Stimulated activated CD4-positive, alpha-beta T cell treated with anti-CD3 and anti-CD28 coated beads, Interleukin-4, amount 100 ng/mL, for 48 hours (primary cell): ENCODE measurements at regions not wholly inside any gene's neighbourhood (a gene's known extent, or its start where the extent isn't known, plus 50 kb on each side); places are given as distances from the start of the nearest gene placed in this dataset.
"Not testable (repeated sequence)": the region's sequence is repeated elsewhere in the genome, so short reads cannot be mapped to it uniquely, and the experiment has no call there.

Source experiments
- DNase-seq, 2 donors: peaks; one replicate each; pipeline ENCODE4 v3.0.0-alpha.2; 2020; ENCODE audit warnings: low read depth in 2 of 2

DNA sequence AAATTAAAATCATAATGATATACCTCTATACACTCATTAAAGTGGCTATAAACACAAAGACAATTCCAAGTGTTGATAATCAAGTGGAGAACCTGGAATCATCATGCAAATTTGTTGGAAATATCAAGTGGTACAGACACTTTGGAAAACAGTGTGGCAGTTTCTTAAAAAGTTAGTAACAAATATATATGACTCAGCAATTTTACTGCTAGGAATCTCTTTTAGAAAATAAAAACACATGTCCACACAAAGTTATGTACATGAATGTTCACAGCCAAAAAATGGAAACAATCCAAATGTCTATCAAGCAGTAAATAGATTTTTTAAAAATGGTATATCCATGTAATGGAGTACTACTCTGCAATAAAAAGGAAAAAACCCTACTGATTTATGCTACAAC, 375.6 kb downstream of the HLX start:
- DNase-seq = no peak

DNA sequence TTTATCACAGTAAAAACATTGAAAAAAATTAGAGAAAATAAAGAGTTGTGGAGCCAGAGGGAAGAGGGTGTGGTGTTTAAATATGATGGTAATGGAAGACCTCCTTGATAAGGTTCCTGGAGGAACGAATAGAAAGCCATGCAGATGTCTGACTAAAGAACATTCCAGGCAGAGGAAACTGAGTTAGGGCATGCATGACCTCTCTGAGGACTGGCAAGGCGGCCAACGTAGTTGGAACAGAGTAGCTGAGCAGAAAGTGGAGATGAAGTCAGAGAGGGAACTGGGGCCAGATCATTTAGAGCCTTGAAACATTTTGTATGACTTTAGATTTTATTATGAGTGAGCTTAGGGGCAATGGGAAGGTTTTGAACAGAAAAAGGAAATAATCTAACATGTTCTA, 377.5 kb downstream of the HLX start:
- DNase-seq = no peak

- DNase-seq = not testable (repeated sequence)
Observed at GRCh38 chr1:221257548-221257947, 378.3 kb downstream of the HLX start.

DNA sequence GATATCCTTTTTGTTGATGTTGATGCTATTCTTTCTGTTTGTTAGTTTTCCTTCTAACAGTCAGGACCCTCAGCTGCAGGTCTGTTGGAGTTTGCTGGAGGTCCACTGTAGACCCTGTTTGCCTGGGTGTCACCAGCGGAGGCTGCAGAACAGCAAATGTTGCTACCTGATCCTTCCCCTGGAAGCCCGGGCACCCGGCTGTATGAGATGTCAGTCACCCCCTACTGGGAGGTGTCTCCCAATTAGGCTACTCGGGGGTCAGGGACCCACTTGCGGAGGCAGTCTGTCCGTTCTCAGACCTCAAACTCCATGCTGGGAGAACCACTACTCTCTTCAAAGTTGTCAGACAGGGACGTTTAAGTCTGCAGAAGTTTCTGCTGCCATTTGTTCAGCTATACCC, 383.4 kb downstream of the HLX start:
- not testable (repeated sequence) for DNase-seq

GRCh38 chr1:221263831-221264767, 384.9 kb downstream of the HLX start:
- peak; percentile 6 to 36 for DNase-seq

DNA sequence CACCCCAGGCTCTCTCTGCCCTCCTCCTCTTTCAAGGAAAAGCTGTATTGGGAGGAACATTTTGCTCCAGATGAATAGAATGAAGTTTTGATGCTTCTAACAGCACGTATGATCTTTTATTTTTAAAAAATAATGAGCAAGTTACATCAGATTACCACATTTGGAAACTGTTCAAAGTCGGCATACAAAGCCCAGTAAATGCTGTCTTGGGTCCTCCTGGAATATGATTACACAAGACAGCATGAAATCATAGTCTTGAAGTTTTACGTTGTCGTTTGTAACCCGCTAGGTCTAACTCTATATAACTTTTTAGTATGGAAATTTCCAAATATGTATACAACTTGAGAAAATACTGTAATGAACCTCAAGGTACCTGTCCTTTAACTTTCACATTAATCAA, 385.6 kb downstream of the HLX start:
- no peak for DNase-seq

GRCh38 chr1:221268295-221268694, 389.1 kb downstream of the HLX start:
- DNase-seq = no peak

- DNase-seq = no peak
Observed at GRCh38 chr1:221271701-221272100, 392.5 kb downstream of the HLX start.

DNA sequence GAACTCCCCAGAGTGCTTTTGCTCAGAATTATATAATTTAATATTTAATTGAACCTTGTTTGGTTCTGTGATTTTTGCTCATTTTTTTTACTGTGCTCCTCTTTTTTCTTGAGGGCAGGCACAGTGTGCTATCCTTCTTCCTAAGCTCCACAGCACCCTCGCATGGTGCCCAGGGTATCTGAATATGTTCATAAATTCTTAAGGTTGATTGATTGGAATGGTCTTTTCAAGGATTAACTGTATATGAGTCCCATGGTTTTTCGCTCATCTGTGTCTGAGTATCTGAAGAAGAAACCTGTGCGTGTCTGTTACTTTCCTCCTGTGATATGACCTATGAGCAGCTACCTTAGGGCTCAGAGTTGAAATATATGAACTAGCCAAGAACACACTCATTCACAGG, 393.7 kb downstream of the HLX start:
- DNase-seq = no peak

DNA sequence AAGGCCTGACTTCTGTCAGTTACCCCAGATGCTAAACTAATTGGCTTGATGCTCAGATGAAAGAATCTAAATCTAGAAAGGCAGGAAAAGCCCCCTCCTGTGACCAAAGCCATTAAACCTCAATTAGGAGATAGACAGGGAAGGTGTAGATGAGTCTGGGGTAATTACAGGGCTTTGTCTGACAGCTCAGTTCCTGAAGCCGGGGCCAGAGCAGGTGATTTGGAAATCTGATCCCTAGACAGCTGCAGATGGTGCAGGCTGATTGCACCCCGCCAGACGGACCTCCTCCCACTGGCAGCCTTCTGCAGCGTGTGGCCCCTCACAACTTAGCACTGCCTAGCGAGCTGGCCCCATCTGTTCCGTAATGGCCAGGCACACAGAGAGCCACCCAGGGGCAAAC, 395.1 kb downstream of the HLX start:
- no peak for DNase-seq

DNA sequence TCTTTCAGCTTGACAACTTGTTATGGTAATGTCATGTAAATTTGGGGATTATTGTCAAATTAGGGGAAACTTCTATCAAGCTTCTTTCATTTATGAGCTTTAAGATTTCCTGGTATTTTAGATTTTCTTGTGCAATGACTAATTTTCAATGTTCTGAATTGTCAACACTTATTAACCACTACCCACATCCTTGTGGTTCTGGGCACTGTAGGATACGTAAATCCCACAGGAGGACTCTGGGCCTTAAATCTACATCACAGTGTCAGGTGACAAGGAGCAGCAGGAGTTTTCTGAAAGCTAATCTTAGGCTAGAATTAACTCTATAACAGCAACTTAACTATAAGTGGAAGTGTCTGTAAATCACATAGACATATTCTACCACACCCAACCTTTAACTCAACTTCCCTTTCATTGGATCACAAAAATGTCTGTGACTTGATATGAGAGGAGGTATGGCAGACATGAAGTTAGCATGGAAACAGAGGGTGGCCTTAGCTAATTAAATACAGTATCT, 397.7 kb downstream of the HLX start:
- no peak for DNase-seq

DNA sequence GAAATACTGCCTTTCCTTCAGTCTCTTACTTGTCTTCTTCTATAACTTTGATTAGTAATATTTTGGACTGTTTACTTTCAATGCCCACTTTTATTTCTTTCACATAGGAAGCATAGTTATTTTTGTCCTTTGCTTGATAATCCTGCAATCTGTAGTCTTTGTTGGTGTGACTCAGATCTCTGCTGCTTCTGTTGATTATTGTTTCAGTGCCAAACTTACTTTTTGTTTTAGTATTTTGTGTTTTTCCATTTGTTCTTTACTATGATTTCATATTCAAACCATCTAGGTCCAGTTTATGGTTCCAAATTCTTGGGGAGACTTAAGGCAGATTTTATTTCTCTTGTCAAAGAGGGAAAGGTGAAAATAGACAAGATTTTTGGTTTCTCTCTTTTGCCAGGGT, 399.9 kb downstream of the HLX start:
- no peak for DNase-seq

- DNase-seq = no peak
Observed at GRCh38 chr1:221283532-221283931, 404.3 kb downstream of the HLX start.

DNA sequence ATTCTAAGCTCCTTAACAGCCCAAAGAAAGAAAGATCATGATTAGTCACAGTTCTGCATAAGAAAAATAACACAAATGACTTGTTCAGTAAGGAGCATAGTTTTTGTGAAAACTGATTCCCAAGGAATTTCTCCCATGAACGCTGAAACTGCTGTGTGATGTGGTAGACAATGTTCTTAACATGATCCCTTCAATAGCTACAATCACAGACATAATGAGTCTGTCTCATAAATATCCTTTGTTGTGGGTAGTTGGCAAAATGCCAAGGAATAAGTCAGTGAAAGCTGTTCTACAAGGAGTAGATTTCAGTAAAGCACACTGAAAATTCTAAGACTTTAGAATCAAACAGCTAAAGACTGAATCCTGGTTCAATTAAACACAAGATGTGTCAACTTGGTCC, 404.8 kb downstream of the HLX start:
- DNase-seq = no peak

GRCh38 chr1:221284991-221285390, 405.7 kb downstream of the HLX start:
- DNase-seq = not testable (repeated sequence)

DNA sequence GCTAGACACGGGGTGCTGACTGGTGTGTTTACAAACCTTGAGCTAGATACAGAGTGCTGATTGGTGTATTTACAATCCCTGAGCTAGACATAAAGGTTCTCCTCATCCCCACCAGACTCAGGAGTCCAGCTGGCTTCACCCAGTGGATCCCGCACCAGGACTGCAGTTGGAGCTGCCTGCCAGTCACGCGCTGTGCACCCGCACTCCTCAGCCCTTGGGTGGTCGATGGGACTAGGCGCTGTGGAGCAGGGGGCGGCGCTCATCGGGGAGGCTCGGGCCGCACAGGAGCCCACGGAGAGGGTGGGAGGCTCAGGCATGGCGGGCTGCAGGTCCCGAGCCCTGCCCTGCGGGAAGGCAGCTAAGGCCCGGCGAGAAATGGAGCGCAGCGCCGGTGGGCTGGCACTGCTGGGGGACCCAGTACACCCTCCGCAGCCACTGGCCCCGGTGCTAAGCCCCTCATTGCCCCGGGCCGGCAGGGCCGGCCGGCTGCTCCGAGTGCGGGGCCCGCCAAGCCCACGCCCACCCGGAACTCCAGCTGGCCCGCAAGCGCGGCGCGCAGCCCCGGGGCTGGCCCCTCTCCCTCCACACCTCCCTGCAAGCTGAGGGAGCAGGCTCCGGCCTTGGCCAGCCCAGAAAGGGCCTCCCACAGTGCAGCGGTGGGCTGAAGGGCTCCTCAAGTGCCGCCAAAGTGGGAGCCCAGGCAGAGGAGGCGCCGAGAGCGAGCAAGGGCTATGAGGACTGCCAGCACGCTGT, 406.4 kb downstream of the HLX start:
- DNase-seq = not testable (repeated sequence)

DNA sequence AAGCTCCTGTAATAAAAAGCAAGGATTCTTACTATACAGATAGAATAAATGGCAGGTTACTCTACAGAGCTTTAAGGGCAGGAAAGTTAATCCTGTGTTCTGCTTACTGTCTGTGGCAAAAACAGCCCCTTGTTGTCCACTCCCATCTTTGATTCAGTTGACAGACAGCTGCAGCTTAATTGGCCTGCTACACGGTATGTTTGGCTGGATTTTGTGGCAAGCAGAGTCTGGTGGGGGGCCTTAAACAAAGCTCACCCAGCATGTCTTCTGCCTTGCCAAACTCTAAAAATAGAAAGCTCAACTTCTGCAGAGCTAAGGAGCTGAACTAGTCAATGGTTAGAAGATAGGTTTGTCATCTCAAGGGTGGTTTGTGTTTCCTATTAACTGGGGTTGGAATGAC, 407.2 kb downstream of the HLX start:
- no peak for DNase-seq

DNA sequence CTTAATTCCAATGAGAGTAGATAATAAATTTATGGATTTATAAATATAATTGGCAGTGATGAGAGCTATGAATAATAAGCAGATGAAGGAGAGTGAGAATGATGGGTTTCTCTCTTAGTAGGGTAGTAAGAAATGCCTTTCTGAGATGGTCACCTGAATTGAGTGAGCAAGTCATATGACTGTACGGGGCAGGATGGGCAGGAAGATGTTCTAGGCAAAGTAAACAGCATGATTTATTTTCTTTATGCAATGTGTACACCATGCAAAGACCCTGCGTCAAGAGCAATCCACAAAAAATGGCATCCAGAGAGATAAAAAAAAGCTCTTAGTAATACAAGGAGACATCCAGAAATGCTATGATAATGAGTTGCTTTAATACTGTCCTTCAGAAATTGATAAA, 409.9 kb downstream of the HLX start:
- no peak for DNase-seq

GRCh38 chr1:221290669-221291068, 411.4 kb downstream of the HLX start:
- DNase-seq = no peak

- DNase-seq = no peak
Observed at GRCh38 chr1:221291113-221291512, 411.9 kb downstream of the HLX start.

DNA sequence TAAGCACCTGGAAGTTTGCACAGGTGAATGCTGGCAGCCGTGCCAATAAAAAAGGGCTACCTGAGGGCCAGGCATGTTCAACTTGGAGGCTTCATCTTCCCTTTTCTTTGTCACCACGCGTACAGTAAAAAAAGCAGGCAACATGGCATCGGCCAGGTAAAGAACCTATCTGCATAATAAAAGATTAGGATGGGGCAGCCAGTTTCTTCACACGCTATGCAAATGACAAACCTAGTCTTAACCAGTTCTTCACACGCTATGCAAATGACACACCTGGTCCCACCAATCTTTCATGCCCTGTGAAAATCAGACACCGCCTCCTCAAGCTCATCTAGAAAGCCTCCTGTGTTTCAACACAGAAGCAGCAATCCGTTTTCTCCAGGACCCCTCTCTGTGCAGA, 413.4 kb downstream of the HLX start:
- no peak for DNase-seq

- no peak for DNase-seq
Observed at GRCh38 chr1:221294242-221294641, 415.0 kb downstream of the HLX start.

DNA sequence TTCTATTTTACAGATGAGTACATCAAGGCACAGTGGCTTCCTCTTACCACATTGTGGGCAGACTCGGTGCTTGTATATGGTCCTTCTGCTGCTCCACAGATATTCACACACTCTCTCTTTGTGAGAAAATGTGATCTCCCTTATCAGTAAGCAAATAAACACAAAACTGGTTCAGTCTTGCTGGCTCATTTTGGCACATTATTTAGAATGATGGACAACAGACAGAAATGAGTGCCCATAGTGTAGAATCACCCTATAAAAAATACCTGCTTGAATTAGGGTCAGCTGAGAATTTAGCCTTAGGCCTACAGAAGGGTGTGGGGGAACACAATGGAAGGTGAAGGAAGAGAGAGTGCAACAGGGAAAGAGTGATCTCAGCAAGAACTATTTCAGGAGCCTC, 423.1 kb downstream of the HLX start:
- no peak for DNase-seq
